Effector CD4-positive, alpha-beta T cell (primary cell): ENCODE measurements at regions not wholly inside any gene's neighbourhood (a gene's known extent, or its start where the extent isn't known, plus 50 kb on each side); places are given as distances from the start of the nearest gene placed in this dataset.

Source experiments
- DNase-seq: peaks from one replicate; pipeline ENCODE4 v3.0.0-alpha.2; 2020

DNA sequence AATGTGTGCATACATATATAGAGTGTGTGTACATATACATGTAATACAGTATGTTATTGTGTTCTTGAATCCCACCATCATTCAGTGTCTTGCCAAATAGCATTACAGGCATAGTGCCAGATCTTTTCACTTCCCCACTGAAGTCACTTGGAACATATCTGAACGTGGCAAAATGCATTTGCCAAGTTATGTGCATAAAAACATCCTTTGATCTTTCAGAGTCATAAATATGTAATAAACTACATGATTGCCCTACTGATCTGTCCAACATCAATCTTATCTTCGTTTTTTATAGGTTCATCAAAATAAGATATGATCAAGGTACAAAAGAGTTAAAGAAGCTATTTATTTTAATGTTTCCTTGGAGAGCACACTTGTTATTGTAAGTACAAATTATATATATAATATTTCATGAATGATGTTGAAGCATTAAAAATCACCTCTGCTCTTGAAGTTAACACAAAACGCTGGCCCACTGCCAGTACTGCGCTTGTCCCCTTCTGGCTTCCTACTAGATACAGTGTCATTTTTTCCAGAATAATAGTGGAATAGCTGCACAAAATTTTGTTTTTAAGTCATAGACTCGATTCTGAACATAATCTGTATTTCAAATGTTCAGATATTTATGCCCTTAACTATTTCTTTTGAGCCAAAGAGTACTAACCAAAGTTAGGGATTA, 549.5 kb upstream of the ARRDC4 start:
- DNase-seq = no peak

GRCh38 chr15:97420130-97420529, 540.4 kb upstream of the ARRDC4 start:
- DNase-seq = no peak

GRCh38 chr15:97425596-97425995, 534.9 kb upstream of the ARRDC4 start:
- no peak for DNase-seq

- DNase-seq = no peak
Measured at GRCh38 chr15:97443101-97443500, 517.4 kb upstream of the ARRDC4 start.

- DNase-seq = no peak
Measured at GRCh38 chr15:97446138-97446537, 514.4 kb upstream of the ARRDC4 start.

GRCh38 chr15:97456521-97457202, 503.8 kb upstream of the ARRDC4 start:
- DNase-seq = no peak

DNA sequence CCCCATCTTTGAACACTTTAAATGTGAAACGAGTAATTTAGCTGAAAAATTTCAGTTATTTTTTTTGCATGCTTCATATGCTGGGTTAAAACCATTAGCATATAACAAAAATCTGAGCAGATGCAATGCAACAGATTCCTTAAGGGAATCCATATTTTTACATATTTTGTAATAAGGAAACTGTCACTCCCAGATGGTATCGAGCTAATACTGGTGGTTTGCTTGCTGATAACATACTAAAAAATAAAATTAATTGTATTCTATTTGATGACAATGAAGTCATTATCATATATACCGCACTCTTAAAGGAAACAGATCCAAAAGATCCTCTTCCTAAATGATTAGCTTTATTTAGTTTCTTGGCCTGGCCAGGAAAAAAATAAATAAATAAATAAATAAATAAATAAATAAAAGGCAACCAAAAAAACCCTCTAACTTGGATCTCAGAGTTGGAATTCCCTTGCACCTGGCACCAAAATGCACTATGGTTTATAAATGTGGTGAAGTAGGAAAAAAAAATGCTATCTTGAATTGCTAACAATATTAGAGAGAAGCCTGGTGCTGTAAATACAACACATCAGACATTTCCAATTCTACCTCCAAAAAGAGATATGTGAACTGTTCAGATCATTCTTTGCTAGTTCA, 503.2 kb upstream of the ARRDC4 start:
- no peak for DNase-seq

GRCh38 chr15:97459771-97460170, 500.7 kb upstream of the ARRDC4 start:
- DNase-seq = no peak

GRCh38 chr15:97461226-97461625, 499.3 kb upstream of the ARRDC4 start:
- DNase-seq = no peak

DNA sequence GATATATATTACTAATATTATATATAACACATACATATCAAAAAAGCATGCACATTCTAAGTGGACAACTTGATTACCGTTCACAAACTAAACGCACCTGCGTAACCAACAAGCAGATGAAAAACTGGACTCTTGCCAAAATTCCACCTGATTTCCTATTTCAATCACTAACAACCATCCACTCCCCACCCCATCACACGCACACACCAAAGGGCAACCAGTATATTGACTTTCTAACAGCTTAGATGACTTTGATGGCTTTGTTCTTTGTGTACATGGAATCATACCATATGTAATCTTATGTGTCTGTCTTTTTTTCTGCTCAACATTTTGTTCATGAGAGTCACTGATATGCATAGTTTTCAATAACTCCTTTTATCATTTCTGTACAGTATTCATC, 496.8 kb upstream of the ARRDC4 start:
- no peak for DNase-seq

DNA sequence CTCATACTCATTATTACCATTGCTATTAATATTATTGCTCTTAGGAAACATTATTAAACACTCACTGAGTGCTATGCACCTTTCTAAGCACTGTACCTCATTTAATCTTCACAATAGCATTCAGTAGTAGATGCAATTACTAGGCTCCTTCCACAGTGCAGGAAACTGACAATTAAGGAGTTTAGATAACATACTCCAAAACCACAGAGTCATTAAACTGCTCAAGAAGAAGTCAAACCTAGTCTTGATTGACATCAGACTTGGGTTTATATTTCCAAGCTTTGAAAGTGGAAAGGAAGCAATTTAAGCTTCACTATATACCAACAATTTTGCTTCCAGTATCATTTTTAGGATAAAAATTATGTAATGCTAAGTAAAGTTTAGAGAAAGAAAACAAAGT, 490.1 kb upstream of the ARRDC4 start:
- no peak for DNase-seq

DNA sequence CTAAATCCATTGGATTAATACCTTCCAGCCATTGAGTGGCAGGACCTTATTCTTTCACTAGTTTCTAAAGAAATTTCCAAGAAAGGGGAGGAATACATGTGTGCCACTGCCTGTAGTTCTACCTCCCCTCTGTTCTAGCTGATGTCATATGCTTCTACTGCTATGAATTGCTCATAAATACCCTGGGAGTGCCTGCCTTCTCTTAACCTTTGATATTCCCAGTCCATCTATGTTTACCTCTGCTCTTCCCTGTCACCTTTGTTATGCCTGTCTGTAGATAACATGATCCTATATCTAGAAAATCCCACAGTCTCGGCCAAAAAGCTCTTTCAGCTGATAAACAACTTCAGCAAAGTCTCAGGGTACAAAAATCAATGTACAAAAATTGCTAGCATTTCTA, 486.9 kb upstream of the ARRDC4 start:
- DNase-seq = no peak

DNA sequence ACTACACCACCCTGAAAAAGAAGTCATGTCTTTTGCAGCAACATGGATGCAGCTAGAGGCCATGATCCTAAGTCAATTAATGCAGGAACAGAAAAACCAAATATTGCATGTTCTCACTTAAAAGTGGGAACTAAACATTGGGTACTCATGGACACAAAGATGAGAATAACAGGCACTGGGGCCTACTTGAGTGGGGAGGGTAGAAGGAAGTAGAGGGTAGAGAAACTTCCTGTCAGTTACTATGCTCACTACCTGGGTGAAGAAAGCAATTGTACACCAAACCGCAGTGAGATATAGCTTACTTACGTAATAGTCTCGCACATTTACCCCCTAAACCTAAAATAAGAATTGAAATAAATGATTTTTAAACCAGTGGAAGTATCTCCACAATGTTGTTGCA, 480.5 kb upstream of the ARRDC4 start:
- DNase-seq = no peak

DNA sequence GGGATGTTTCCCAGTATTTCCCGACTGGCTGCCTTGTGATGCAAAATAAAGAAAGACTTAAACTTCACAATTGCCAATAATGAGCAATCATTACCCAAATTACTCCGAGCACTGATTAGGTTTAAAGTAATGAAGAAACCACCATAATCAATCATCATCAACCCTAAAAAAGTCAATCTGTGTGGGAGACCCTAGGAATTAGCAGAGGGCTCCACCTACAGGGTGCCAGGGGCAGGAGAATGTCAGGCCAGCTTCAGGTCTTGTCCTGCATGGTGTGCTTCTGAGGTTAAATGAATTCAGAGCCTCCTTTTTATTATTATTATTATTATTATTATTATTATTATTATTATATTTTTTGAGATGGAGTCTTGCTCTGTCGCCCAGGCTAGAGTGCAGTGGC, 478.0 kb upstream of the ARRDC4 start:
- no peak for DNase-seq

DNA sequence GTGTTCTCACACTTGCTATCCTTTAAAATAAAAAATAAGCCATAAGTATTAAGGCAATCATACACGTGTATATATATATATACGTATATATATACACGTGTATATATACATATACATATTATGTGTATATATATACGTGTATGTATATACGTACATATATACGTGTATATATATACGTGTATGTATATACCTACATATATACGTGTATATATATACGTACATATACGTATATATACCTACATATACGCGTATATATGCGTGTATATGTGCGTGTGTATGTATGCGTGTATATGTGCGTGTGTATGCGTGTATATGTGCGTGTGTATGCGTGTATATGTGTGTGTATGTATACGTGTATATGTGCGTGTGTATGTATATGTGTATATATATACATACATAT, 477.3 kb upstream of the ARRDC4 start:
- DNase-seq = no peak

GRCh38 chr15:97490429-97490828, 470.1 kb upstream of the ARRDC4 start:
- no peak for DNase-seq

DNA sequence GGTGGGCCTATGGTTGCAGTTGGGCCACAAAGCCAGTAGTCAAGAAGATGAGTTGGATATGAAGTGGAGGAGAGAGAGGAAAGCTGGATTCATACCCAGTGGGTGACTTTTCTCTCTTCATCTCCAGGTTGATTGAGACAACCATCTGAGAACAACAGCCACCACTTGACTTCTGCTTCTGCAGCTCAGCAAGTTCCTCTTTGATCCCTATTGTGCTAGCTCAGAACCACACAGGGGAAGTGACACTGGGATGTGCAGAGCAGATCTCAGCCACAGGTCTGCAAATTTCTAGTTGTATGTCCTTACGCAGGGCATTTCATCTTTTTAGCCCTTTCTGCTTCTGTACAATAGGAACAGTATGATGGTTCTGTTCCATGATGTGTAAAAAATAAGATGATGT, 459.2 kb upstream of the ARRDC4 start:
- no peak for DNase-seq

- no peak for DNase-seq
Measured at GRCh38 chr15:97502038-97502437, 458.5 kb upstream of the ARRDC4 start.

DNA sequence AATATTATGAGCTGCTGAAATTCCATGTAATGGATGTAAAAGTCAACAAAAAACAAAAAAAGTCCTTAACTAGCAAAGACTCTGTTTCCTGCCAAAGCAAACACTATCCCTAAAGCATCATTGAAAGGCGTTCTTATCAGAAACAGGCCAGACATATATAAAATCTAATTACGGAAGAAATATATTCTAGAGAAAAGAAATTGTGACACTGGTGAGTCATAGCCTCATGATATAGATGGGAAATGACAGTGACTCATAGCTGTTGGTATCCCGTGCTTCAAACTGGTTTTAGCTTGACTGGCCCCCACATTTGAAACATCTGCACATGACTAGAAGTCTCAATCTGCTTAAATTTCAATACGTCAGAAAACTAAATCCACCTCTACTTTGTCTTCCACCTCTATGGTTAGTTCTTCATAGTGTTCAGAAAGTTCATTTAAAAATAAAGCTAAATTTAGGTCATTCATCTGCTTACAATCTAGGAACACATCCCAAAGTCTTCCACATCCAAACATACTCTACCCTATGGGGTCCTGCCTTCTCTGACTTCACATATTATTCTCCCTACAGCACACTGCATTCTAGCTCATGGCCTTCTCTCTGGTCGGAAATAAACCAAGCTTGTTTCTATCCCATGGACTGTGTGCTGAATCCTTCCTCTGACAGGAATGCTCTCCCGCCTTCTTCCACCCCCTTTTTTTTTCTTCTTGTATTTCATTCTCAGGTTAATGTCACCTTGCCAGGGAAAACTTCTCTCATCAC, 456.3 kb upstream of the ARRDC4 start:
- no peak for DNase-seq

DNA sequence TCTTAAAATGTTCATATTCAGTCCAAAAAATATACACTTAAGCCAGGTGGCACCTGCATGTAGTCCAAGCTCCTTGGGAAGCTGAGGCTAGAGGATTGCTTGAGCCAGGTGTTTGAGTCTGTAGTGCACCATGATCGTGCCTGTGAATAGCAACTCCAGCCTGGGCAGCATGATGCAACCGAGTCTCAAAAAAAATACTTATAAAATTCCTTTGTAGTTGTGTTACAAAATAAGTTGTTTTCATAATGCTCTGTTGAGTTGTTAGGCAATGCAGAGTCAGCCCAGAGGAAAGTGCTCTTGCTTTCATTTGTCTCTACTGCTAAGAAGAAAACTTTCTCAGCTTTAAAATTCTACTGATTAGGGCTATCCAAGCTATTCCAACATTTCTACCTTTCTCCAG, 442.8 kb upstream of the ARRDC4 start:
- no peak for DNase-seq

GRCh38 chr15:97520689-97521088, 439.8 kb upstream of the ARRDC4 start:
- no peak for DNase-seq

DNA sequence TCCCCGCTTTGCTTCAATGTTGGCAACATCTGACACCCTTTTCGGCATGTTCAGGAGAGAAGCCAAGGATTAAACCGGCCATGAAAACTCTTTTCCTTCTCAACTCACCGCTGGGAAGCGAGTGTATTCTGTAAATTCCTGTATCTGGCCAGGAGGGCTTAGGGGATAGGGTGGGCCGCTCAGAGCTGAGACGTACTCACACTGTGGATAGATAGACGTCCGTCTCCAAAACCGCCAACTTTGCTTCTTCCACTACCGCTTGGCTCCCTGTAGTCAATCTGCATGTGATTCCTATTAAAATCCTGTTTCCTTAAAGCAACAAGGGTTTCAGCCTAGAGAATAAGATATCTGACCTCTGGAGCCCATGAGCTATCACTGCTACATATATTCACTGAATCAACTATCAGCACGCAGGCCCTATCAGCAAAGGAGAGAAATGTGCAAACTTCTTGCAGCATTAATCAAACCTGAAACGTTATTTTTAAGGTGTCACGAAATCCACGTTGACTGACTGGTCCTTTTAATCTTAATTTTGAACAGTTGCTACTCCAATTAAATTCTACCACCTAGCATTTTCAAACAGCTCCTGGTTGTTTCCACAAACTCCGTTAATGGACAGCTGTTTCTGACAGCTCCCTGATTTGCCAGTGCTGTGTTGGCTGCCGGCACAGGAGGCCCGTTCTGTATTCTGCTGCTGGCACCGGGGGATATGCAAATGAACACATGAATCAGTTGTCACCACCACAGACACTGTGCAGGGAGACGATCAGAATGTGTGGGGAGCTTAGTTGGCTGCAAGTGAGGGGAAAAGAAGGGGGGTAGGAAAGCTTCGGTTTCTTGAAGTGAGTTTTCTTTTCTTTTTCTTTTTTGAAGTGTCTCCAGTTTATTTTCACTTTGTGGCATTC, 438.9 kb upstream of the ARRDC4 start:
- DNase-seq = no peak

DNA sequence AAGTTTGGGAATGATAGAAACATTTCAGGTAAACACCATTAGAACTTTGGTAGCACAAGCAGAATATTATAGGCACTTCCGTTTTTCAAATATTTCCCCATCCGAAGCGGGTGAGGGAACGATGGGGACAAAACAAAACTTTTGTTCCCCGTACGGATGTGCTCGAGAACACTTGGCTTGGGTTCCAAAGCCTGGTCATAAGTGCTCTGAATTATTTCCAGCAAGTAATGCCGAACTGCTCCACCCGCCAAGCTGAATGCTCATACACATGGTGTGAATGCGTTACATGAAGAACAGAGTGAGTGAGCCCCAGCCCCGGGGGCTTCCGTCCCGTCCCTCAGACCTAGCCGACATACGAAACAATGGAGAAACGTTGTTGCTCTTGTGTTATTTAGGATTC, 438.2 kb upstream of the ARRDC4 start:
- DNase-seq = no peak
